ENCODE measurements at regions not wholly inside any gene's neighbourhood (a gene's known extent, or its start where the extent isn't known, plus 50 kb on each side); places are given as distances from the start of the nearest gene placed in this dataset.

DNA sequence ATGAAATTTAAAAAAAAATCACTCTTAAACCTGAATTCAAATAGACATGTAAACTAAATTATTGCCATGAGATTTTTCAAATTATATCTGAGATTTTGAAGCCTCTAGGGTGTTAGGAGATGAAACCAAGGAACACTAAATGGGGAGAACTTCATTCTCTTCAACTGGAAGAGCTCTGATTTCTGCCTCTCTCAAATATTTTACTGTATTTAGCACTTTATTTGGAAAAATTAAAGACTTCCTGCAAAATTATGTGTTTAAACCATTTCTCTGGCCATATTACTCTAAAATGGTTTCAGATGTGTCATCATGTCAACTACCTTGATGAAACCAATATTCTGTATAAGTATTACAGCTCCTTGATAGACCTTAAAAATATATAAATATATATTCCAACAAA, 1571.6 kb upstream of the PRR20A start:
- no peak for FAIRE-seq
- H3K27ac ChIP-seq (ENCODE audit: low read depth in 1 of 3, low read length in 2 of 3): no peak overlapping the region
- no peaks in the 10 kb centered on the region for H3K27me3 ChIP-seq (ENCODE audit: control insufficient read depth in 3 of 3, insufficient read depth in 3 of 3, low read length in 3 of 3)
- no peaks in the 10 kb centered on the region for H3K36me3 ChIP-seq (ENCODE audit: control insufficient read depth in 3 of 3, insufficient read depth in 2 of 3, low read depth in 1 of 3, low read length in 3 of 3)
- H3K4me3 ChIP-seq (ENCODE audit: low read depth in 1 of 3, low read length in 3 of 3): no peak overlapping the region
- no peaks in the 10 kb centered on the region for H3K4me1 ChIP-seq (ENCODE audit: control insufficient read depth in 3 of 3, insufficient read depth in 2 of 3, low read depth in 1 of 3, low read length in 2 of 3)
- no peaks in the 10 kb centered on the region for H3K9me3 ChIP-seq (ENCODE audit: control insufficient read depth in 2 of 2, insufficient read depth in 1 of 2, low read depth in 1 of 2, low read length in 1 of 2)
- DNase-seq: no peak

DNA sequence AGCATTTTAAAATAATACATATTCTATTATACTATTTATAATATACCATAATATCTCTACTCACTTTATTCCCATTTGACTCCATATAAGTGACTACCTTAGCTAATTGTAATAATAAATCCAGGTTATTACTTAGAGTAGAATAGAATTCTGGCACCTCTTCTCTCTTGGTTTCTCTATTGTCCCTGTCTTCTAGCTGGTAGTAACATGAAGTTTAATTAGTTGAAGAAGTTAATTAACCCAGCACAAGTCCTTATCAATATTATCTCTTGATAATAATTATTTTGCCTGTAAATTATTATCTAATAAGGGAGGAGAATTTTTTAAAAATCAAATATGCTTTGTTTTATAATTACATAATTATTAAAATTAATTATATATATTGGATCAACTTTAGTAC, 1571.2 kb upstream of the PRR20A start:
- H3K27me3 ChIP-seq (ENCODE audit: control insufficient read depth in 3 of 3, insufficient read depth in 3 of 3, low read length in 3 of 3): no peaks in the 10 kb centered on the region
- H3K4me3 ChIP-seq (ENCODE audit: low read depth in 1 of 3, low read length in 3 of 3): no peak overlapping the region
- no peaks in the 10 kb centered on the region for H3K36me3 ChIP-seq (ENCODE audit: control insufficient read depth in 3 of 3, insufficient read depth in 2 of 3, low read depth in 1 of 3, low read length in 3 of 3)
- no peak overlapping the region for H3K27ac ChIP-seq (ENCODE audit: low read depth in 1 of 3, low read length in 2 of 3)
- no peaks in the 10 kb centered on the region for H3K4me1 ChIP-seq (ENCODE audit: control insufficient read depth in 3 of 3, insufficient read depth in 2 of 3, low read depth in 1 of 3, low read length in 2 of 3)
- H3K9me3 ChIP-seq (ENCODE audit: control insufficient read depth in 2 of 2, insufficient read depth in 1 of 2, low read depth in 1 of 2, low read length in 1 of 2): no peaks in the 10 kb centered on the region
- FAIRE-seq (no peak), DNase-seq (no peak)

DNA sequence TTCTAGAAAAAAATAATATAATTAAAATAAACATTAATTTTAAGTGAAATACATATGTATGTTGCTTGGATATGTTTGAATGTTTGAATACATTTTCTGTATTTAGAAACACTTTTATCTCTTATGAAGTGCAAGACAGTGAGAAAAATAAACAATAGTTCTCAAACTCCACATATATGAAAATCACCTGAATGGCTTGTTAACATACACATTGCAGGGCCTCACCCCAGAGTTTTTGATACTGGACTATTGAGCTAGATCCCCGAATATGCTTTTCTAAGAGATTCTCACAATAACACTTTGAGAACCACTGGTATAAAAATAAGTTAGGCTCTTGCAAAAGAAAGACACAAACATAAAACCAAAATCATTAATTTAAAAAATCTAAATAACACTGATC, 1570.3 kb upstream of the PRR20A start:
- no peaks in the 10 kb centered on the region for H3K27me3 ChIP-seq (ENCODE audit: control insufficient read depth in 3 of 3, insufficient read depth in 3 of 3, low read length in 3 of 3)
- DNase-seq: no peak
- no peaks in the 10 kb centered on the region for H3K9me3 ChIP-seq (ENCODE audit: control insufficient read depth in 2 of 2, insufficient read depth in 1 of 2, low read depth in 1 of 2, low read length in 1 of 2)
- WGBS, 3 donors: 80 to 86% (median 84%) methylated on average over 1 of the region's 1 CpG
- H3K36me3 ChIP-seq (ENCODE audit: control insufficient read depth in 3 of 3, insufficient read depth in 2 of 3, low read depth in 1 of 3, low read length in 3 of 3): no peaks in the 10 kb centered on the region
- FAIRE-seq: no peak
- no peak overlapping the region for H3K4me3 ChIP-seq (ENCODE audit: low read depth in 1 of 3, low read length in 3 of 3)
- no peaks in the 10 kb centered on the region for H3K4me1 ChIP-seq (ENCODE audit: control insufficient read depth in 3 of 3, insufficient read depth in 2 of 3, low read depth in 1 of 3, low read length in 2 of 3)
- no peak overlapping the region for H3K27ac ChIP-seq (ENCODE audit: low read depth in 1 of 3, low read length in 2 of 3)

DNA sequence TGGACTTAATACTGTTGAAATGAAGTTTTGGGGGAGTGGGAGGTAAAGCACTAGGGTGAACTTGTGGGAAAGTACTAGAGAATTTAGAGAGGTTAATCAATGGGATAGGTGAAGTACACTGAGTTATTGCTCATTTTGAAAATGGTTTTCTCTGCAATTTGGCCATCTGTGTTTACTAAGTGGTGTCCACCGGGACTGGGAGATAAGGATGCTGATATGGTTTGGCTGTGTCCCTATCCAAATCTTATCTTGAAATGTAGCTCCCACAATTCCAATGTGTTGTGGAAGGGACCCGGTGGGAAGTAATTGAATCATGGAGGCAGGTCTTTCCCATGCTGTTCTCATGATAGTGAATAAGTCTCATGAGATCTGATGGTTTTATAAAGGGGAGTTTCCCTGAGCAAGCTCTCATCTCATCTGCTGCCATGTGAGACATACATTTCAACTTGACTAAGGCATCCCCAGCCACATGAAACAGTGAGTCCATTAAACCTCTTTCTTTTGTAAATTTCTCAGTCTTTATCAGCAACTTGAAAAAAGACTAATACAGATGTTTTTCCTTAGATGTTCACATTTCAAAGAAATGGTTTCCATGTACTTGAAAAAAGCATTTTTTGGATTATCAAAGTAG, 1569.4 kb upstream of the PRR20A start:
- WGBS, 3 donors: 34 to 70% (median 38%) methylated on average over 2 of the region's 2 CpGs
- no peak for FAIRE-seq

DNA sequence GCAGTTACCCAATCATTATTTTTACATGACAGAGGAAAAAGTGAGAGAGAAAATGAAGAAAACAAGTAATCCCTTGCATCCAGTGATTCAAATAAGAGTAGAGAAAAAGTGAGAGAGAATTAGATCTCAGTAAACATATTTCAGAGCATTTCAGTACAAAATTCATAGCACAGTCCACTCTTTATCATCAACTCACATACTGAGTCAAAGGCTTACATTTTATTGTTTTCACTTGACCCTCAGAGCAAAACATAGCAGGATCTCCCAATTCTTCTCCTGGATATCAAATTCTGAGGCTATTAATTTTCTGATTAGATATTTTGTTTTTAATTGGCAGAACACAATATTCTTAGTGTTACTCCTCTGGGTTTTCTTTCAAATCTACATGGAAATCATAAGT, 1568.3 kb upstream of the PRR20A start:
- FAIRE-seq (no peak), DNase-seq (no peak)
- Histone ChIP-seq H3K36me3 (ENCODE audit: control insufficient read depth in 3 of 3, insufficient read depth in 2 of 3, low read depth in 1 of 3, low read length in 3 of 3) (no peaks in the 10 kb centered on the region), H3K4me1 (ENCODE audit: control insufficient read depth in 3 of 3, insufficient read depth in 2 of 3, low read depth in 1 of 3, low read length in 2 of 3) (no peaks in the 10 kb centered on the region), H3K27me3 (ENCODE audit: control insufficient read depth in 3 of 3, insufficient read depth in 3 of 3, low read length in 3 of 3) (no peaks in the 10 kb centered on the region), H3K9me3 (ENCODE audit: control insufficient read depth in 2 of 2, insufficient read depth in 1 of 2, low read depth in 1 of 2, low read length in 1 of 2) (no peaks in the 10 kb centered on the region), H3K4me3 (ENCODE audit: low read depth in 1 of 3, low read length in 3 of 3) (no peak overlapping the region), H3K27ac (ENCODE audit: low read depth in 1 of 3, low read length in 2 of 3) (no peak overlapping the region)

More for the DNA sequence above, 1569.4 kb upstream of the PRR20A start:
- H3K4me3 ChIP-seq (ENCODE audit: low read depth in 1 of 3, low read length in 3 of 3): no peak overlapping the region
- no peaks in the 10 kb centered on the region for H3K36me3 ChIP-seq (ENCODE audit: control insufficient read depth in 3 of 3, insufficient read depth in 2 of 3, low read depth in 1 of 3, low read length in 3 of 3)
- H3K9me3 ChIP-seq (ENCODE audit: control insufficient read depth in 2 of 2, insufficient read depth in 1 of 2, low read depth in 1 of 2, low read length in 1 of 2): no peaks in the 10 kb centered on the region
- no peaks in the 10 kb centered on the region for H3K4me1 ChIP-seq (ENCODE audit: control insufficient read depth in 3 of 3, insufficient read depth in 2 of 3, low read depth in 1 of 3, low read length in 2 of 3)
- DNase-seq: no peak
- no peak overlapping the region for H3K27ac ChIP-seq (ENCODE audit: low read depth in 1 of 3, low read length in 2 of 3)
- H3K27me3 ChIP-seq (ENCODE audit: control insufficient read depth in 3 of 3, insufficient read depth in 3 of 3, low read length in 3 of 3): no peaks in the 10 kb centered on the region

DNA sequence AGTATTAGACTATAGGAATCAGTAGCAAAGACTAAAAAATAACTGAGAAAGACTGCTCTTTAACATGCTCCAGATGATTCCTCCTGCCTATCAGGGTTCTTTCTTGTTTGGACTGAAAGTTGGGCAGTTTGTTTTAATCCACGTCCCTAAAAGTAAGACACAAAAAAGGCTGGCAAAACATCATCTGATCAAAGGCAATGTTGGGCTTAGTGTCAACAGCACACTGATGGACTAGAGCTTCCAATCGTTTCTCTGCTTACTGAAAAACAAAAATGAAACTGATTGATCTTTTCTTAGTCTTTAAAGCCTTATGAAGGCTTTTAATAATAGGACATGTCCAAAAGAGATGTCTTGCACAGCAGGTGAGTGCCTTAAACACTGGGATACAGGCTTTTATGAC, 1567.9 kb upstream of the PRR20A start:
- H3K27me3 ChIP-seq (ENCODE audit: control insufficient read depth in 3 of 3, insufficient read depth in 3 of 3, low read length in 3 of 3): no peaks in the 10 kb centered on the region
- no peaks in the 10 kb centered on the region for H3K9me3 ChIP-seq (ENCODE audit: control insufficient read depth in 2 of 2, insufficient read depth in 1 of 2, low read depth in 1 of 2, low read length in 1 of 2)
- no peaks in the 10 kb centered on the region for H3K4me1 ChIP-seq (ENCODE audit: control insufficient read depth in 3 of 3, insufficient read depth in 2 of 3, low read depth in 1 of 3, low read length in 2 of 3)
- WGBS, 3 donors: 29 to 52% (median 38%) methylated on average over 2 of the region's 2 CpGs
- FAIRE-seq: no peak
- no peaks in the 10 kb centered on the region for H3K36me3 ChIP-seq (ENCODE audit: control insufficient read depth in 3 of 3, insufficient read depth in 2 of 3, low read depth in 1 of 3, low read length in 3 of 3)
- no peak overlapping the region for H3K27ac ChIP-seq (ENCODE audit: low read depth in 1 of 3, low read length in 2 of 3)
- no peak overlapping the region for H3K4me3 ChIP-seq (ENCODE audit: low read depth in 1 of 3, low read length in 3 of 3)
- no peak for DNase-seq

DNA sequence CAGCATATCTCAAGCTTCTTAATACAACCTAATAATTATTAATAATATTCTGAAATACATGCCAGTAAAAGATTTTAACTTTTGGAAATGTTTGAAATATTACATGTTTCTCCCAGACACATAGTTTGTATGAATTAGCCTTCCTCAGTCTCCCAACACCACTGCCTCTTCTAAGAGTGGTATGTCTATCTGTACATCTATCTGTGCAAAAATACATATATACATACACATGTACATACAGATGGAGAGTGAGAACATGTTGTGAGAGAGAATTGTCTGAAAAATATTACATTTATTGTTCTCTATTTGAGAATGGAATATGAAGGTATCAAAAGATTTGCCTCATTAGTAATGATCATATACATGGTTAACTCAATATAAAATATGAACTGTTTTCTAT, 1567.2 kb upstream of the PRR20A start:
- DNase-seq: no peak
- no peaks in the 10 kb centered on the region for H3K4me1 ChIP-seq (ENCODE audit: control insufficient read depth in 3 of 3, insufficient read depth in 2 of 3, low read depth in 1 of 3, low read length in 2 of 3)
- no peak overlapping the region for H3K27ac ChIP-seq (ENCODE audit: low read depth in 1 of 3, low read length in 2 of 3)
- no peak for FAIRE-seq
- H3K4me3 ChIP-seq (ENCODE audit: low read depth in 1 of 3, low read length in 3 of 3): no peak overlapping the region
- no peaks in the 10 kb centered on the region for H3K36me3 ChIP-seq (ENCODE audit: control insufficient read depth in 3 of 3, insufficient read depth in 2 of 3, low read depth in 1 of 3, low read length in 3 of 3)
- H3K27me3 ChIP-seq (ENCODE audit: control insufficient read depth in 3 of 3, insufficient read depth in 3 of 3, low read length in 3 of 3): no peaks in the 10 kb centered on the region
- no peaks in the 10 kb centered on the region for H3K9me3 ChIP-seq (ENCODE audit: control insufficient read depth in 2 of 2, insufficient read depth in 1 of 2, low read depth in 1 of 2, low read length in 1 of 2)

DNA sequence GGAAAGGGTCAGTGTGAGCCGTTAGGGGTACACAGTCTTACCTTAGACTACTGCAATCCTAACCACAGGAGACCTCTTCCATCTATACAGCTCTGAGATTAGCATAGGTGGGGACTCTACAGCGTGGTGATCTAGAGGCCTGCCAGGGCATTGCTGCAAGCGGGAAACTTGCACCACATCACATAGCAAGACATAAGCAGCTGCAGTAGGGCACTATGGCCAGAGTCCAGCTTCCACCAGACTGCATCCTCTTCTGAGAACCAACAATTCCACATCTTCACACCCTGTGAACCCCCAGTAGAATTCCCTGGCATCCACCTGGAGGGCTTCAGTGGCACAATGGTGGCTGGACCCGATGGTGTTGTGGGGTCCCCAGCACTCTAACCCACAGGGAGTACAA, 1564.3 kb upstream of the PRR20A start:
- Histone ChIP-seq H3K9me3 (ENCODE audit: control insufficient read depth in 2 of 2, insufficient read depth in 1 of 2, low read depth in 1 of 2, low read length in 1 of 2) (no peaks in the 10 kb centered on the region), H3K27me3 (ENCODE audit: control insufficient read depth in 3 of 3, insufficient read depth in 3 of 3, low read length in 3 of 3) (no peaks in the 10 kb centered on the region), H3K36me3 (ENCODE audit: control insufficient read depth in 3 of 3, insufficient read depth in 2 of 3, low read depth in 1 of 3, low read length in 3 of 3) (no peaks in the 10 kb centered on the region), H3K27ac (ENCODE audit: low read depth in 1 of 3, low read length in 2 of 3) (no peak overlapping the region), H3K4me1 (ENCODE audit: control insufficient read depth in 3 of 3, insufficient read depth in 2 of 3, low read depth in 1 of 3, low read length in 2 of 3) (no peaks in the 10 kb centered on the region), H3K4me3 (ENCODE audit: low read depth in 1 of 3, low read length in 3 of 3) (no peak overlapping the region)
- WGBS, 3 donors: 69 to 81% (median 80%) methylated on average over 4 of the region's 4 CpGs
- FAIRE-seq (no peak), DNase-seq (no peak)

DNA sequence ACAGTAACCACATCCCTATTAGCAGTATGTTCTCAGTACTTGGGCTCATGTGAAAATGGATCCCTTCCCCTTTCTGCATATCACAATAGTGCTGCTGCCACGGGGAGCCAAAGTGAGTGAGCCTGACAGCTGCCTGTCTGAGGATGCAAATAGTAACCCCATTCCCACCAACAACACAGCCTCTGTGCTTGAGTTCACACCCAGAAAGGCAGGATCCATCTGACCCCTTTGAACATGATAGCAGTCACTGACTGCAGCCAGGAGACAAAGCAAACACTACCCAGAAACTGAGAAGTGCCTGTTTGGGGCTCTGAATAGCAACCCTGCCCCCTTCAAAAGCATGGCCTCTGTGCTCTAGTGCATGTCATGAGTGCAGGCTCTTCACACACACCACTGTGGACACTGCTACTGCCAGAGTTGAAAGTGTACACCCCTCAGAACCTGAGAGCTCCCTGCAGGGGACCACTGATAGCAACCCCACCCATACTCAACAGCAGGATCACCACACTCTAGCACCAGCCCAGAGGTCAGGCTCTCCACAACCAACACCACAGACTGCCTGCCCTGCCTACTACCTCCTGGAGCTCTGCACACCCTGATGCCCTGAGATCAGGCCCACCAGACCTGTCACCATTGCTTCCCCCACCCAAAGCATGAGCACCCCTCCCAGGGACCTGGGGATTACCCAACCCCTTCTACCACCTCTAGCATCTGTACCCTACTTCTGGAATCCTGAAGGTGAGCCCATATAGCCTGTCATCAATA, 1563.5 kb upstream of the PRR20A start:
- Histone ChIP-seq H3K4me3 (ENCODE audit: low read depth in 1 of 3, low read length in 3 of 3) (no peak overlapping the region), H3K36me3 (ENCODE audit: control insufficient read depth in 3 of 3, insufficient read depth in 2 of 3, low read depth in 1 of 3, low read length in 3 of 3) (no peaks in the 10 kb centered on the region), H3K27me3 (ENCODE audit: control insufficient read depth in 3 of 3, insufficient read depth in 3 of 3, low read length in 3 of 3) (no peaks in the 10 kb centered on the region), H3K27ac (ENCODE audit: low read depth in 1 of 3, low read length in 2 of 3) (no peak overlapping the region), H3K9me3 (ENCODE audit: control insufficient read depth in 2 of 2, insufficient read depth in 1 of 2, low read depth in 1 of 2, low read length in 1 of 2) (no peaks in the 10 kb centered on the region), H3K4me1 (ENCODE audit: control insufficient read depth in 3 of 3, insufficient read depth in 2 of 3, low read depth in 1 of 3, low read length in 2 of 3) (no peaks in the 10 kb centered on the region)
- FAIRE-seq (no peak), DNase-seq (no peak)
- WGBS, 3 donors: 11 to 21% methylated on average over 1 of the region's 1 CpG; no CpG with 5 or more reads in 1 of the 3 donors
